H1 (cell line): ENCODE measurements at regions not wholly inside any gene's neighbourhood (a gene's known extent, or its start where the extent isn't known, plus 50 kb on each side); places are given as distances from the start of the nearest gene placed in this dataset.

Experiments used
- ASH2L ChIP-seq: fragments of 200-600, 300-600 bp; sonication (generic); IDR thresholded peaks from one replicate; pipeline ENCODE4 v1.7.1; 2017; ENCODE audit warnings: low read length
- ATF3 ChIP-seq: IDR thresholded peaks from 2 replicates; pipeline ENCODE4 v1.6.1; 2011; ENCODE audit warnings: low read depth, mild to moderate bottlenecking, low read length; ENCODE audit not compliant: insufficient read depth
- BACH1 ChIP-seq: IDR thresholded peaks from 2 replicates; pipeline ENCODE4 v1.6.1; 2012; ENCODE audit warnings: low read length, improper control_type of control experiment
- POU5F1 ChIP-seq: IDR thresholded peaks from 2 replicates; pipeline ENCODE4 v1.6.1; 2011; ENCODE audit warnings: low read depth, mild to moderate bottlenecking, low read length, moderate library complexity
- SIX5 ChIP-seq: IDR thresholded peaks from 2 replicates; pipeline ENCODE4 v1.6.1; 2011; ENCODE audit warnings: mild to moderate bottlenecking, low read depth, low read length
- TF ChIP-seq, protein P1 (sequence below): fragments of 300-600 bp; sonication (generic); IDR thresholded peaks from 2 replicates; pipeline ENCODE4 v1.7.1; 2012; ENCODE audit warnings: low read length, moderate library complexity, mild to moderate bottlenecking, inconsistent platforms; ENCODE audit not compliant: insufficient replicate concordance

- TF ChIP-seq, protein P1, sequence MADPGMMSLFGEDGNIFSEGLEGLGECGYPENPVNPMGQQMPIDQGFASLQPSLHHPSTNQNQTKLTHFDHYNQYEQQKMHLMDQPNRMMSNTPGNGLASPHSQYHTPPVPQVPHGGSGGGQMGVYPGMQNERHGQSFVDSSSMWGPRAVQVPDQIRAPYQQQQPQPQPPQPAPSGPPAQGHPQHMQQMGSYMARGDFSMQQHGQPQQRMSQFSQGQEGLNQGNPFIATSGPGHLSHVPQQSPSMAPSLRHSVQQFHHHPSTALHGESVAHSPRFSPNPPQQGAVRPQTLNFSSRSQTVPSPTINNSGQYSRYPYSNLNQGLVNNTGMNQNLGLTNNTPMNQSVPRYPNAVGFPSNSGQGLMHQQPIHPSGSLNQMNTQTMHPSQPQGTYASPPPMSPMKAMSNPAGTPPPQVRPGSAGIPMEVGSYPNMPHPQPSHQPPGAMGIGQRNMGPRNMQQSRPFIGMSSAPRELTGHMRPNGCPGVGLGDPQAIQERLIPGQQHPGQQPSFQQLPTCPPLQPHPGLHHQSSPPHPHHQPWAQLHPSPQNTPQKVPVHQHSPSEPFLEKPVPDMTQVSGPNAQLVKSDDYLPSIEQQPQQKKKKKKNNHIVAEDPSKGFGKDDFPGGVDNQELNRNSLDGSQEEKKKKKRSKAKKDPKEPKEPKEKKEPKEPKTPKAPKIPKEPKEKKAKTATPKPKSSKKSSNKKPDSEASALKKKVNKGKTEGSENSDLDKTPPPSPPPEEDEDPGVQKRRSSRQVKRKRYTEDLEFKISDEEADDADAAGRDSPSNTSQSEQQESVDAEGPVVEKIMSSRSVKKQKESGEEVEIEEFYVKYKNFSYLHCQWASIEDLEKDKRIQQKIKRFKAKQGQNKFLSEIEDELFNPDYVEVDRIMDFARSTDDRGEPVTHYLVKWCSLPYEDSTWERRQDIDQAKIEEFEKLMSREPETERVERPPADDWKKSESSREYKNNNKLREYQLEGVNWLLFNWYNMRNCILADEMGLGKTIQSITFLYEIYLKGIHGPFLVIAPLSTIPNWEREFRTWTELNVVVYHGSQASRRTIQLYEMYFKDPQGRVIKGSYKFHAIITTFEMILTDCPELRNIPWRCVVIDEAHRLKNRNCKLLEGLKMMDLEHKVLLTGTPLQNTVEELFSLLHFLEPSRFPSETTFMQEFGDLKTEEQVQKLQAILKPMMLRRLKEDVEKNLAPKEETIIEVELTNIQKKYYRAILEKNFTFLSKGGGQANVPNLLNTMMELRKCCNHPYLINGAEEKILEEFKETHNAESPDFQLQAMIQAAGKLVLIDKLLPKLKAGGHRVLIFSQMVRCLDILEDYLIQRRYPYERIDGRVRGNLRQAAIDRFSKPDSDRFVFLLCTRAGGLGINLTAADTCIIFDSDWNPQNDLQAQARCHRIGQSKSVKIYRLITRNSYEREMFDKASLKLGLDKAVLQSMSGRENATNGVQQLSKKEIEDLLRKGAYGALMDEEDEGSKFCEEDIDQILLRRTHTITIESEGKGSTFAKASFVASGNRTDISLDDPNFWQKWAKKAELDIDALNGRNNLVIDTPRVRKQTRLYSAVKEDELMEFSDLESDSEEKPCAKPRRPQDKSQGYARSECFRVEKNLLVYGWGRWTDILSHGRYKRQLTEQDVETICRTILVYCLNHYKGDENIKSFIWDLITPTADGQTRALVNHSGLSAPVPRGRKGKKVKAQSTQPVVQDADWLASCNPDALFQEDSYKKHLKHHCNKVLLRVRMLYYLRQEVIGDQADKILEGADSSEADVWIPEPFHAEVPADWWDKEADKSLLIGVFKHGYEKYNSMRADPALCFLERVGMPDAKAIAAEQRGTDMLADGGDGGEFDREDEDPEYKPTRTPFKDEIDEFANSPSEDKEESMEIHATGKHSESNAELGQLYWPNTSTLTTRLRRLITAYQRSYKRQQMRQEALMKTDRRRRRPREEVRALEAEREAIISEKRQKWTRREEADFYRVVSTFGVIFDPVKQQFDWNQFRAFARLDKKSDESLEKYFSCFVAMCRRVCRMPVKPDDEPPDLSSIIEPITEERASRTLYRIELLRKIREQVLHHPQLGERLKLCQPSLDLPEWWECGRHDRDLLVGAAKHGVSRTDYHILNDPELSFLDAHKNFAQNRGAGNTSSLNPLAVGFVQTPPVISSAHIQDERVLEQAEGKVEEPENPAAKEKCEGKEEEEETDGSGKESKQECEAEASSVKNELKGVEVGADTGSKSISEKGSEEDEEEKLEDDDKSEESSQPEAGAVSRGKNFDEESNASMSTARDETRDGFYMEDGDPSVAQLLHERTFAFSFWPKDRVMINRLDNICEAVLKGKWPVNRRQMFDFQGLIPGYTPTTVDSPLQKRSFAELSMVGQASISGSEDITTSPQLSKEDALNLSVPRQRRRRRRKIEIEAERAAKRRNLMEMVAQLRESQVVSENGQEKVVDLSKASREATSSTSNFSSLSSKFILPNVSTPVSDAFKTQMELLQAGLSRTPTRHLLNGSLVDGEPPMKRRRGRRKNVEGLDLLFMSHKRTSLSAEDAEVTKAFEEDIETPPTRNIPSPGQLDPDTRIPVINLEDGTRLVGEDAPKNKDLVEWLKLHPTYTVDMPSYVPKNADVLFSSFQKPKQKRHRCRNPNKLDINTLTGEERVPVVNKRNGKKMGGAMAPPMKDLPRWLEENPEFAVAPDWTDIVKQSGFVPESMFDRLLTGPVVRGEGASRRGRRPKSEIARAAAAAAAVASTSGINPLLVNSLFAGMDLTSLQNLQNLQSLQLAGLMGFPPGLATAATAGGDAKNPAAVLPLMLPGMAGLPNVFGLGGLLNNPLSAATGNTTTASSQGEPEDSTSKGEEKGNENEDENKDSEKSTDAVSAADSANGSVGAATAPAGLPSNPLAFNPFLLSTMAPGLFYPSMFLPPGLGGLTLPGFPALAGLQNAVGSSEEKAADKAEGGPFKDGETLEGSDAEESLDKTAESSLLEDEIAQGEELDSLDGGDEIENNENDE = no peak
- TF ChIP-seq POU5F1 = no peak
- no peak for TF ChIP-seq BACH1
- TF ChIP-seq SIX5 = no peak
- no peak for TF ChIP-seq ATF3
- TF ChIP-seq ASH2L = no peak
These were observed 64.8 kb upstream of the LPP start (continued) for GRCh38 chr3:188088948-188089685.
